Panc1 (cell line): ENCODE measurements at regions not wholly inside any gene's neighbourhood (a gene's known extent, or its start where the extent isn't known, plus 50 kb on each side); places are given as distances from the start of the nearest gene placed in this dataset.

Experiments
- ATAC-seq: fragments of 200-7000 bp; cut with Tn5 transposase; 2 replicates; pipeline ENCODE4 v1.9.1; 2020; ENCODE audit warnings: mild to moderate bottlenecking, moderate library complexity
- BruUV-seq: library from RNA; stranded (reverse); fragments of 400-500 nt; replicated peaks from 2 replicates; lab custom pipeline; 2021; lab: Mats Ljungman, UMichigan
- CTCF ChIA-PET: fragments of 300-600 bp; sonication (Branson Sonifier 250); formaldehyde crosslinking; loops from one replicate; lab custom pipeline; 2022; ENCODE audit warnings: antibody characterized with exemption; lab: Charles Lee
- POLR2A ChIA-PET: fragments of 300-600 bp; sonication (Branson Sonifier 250); formaldehyde crosslinking; loops from one replicate; lab custom pipeline; 2022; ENCODE audit warnings: antibody characterized with exemption; lab: Charles Lee
- DNase-seq: peaks from one replicate; pipeline ENCODE4 v3.0.0-alpha.2; 2010; ENCODE audit warnings: low read depth, low spot score
- H3K27ac ChIP-seq: 2 replicates; pipeline ENCODE4 v1.5.1; 2011; ENCODE audit warnings: mild to moderate bottlenecking, low read length, inconsistent platforms
- H3K27me3 ChIP-seq: fragments of 200-500 bp; sonication (Bioruptor generic); 2 replicates; pipeline ENCODE4 v1.6.0; 2014; ENCODE audit warnings: low read length, inconsistent platforms; ENCODE audit not compliant: control insufficient read depth, insufficient read depth
- H3K36me3 ChIP-seq: fragments of 200-500 bp; sonication (Bioruptor generic); 2 replicates; pipeline ENCODE4 v1.5.1; 2014; ENCODE audit warnings: inconsistent platforms, mild to moderate bottlenecking, low read length, moderate library complexity; ENCODE audit not compliant: control insufficient read depth, insufficient read depth
- H3K4me1 ChIP-seq: 2 replicates; pipeline ENCODE4 v1.5.1; 2011; ENCODE audit warnings: inconsistent platforms, mild to moderate bottlenecking, low read length, moderate library complexity; ENCODE audit not compliant: control insufficient read depth, insufficient read depth
- H3K4me3 ChIP-seq, 2 experiments: 2 replicates each; pipeline ENCODE4 v1.5.1; 2011 to 2012; ENCODE audit warnings: low read depth in 2 of 2, low read length in 2 of 2, mild to moderate bottlenecking in 2 of 2, inconsistent platforms in 1 of 2, moderate library complexity in 1 of 2
- H3K9me3 ChIP-seq: fragments of 200-500 bp; sonication (Bioruptor generic); 2 replicates; pipeline ENCODE4 v1.5.1; 2014; ENCODE audit warnings: low read depth, mild to moderate bottlenecking, inconsistent platforms, low read length, moderate library complexity; ENCODE audit not compliant: control insufficient read depth, insufficient read depth
- POLR2AphosphoS5 ChIP-seq: IDR thresholded peaks from 2 replicates; pipeline ENCODE4 v1.6.1; 2012; ENCODE audit warnings: mild to moderate bottlenecking, low read depth, low read length, moderate library complexity
- SIN3A ChIP-seq: IDR thresholded peaks from 2 replicates; pipeline ENCODE4 v1.6.1; 2012; ENCODE audit warnings: low read depth, mild to moderate bottlenecking, low read length, moderate library complexity, borderline replicate concordance; ENCODE audit not compliant: insufficient read depth
- TCF7L2 ChIP-seq: IDR thresholded peaks from 2 replicates; pipeline ENCODE4 v1.6.1; 2011; ENCODE audit warnings: mild to moderate bottlenecking, low read depth, low read length, inconsistent platforms
- in situ Hi-C: cut with HindIII; loops from 2 replicates; pipeline ENCODE4 v1.10.0; 2016; ENCODE audit warnings: low sequenced_read_pairs, low pct_unique_long_range_greater_than_20kb
- intact Hi-C: fragments of 100-400 bp; cut with micrococcal nuclease; formaldehyde crosslinking; loops from one replicate; pipeline ENCODE4 v1.10.0; 2022; ENCODE audit not compliant: unreplicated experiment
- TF ChIP-seq, protein P1 (sequence below): fragments of 450-650 bp; IDR thresholded peaks from 2 replicates; pipeline ENCODE4 v1.5.1; 2017; ENCODE audit warnings: mild to moderate bottlenecking
- TF ChIP-seq, protein P2 (sequence below), 2 experiments: IDR thresholded peaks; 2 replicates each; pipeline ENCODE4 v1.6.1; 2011 to 2012; ENCODE audit warnings: low read depth in 2 of 2, control low read depth in 1 of 2, low read length in 1 of 2, mild to moderate bottlenecking in 1 of 2, moderate library complexity in 1 of 2; ENCODE audit not compliant: insufficient read depth in 1 of 2

DNA sequence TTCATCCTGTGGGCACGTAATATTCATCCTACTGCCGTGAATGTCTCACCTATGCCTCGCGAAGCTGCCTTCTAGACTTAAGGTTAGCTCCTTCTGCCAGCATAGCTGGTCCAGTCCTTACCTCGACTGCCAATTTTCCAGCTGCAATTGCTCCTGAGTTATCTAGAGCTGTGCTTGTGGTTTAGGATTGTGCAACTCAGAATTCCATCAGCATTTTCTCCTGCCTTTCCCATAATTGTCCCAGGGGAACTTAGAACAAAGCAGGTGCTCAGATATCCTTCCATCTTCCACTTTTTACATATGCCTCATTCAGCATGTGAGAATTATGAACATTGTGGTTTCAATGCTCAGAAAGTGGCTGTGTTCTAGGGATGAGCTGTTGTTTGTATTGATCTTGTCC lies 131.4 kb upstream of the ADGRL3 start:
- ChIA-PET CTCF (no interaction called here), POLR2A (no interaction called here)
- in situ Hi-C loops (no loop called here), intact Hi-C loops (no loop called here)
- Histone ChIP-seq H3K4me3 (no peak overlapping the region), H3K27me3 (no peaks in the 10 kb centered on the region), H3K27ac (no peak overlapping the region), H3K36me3 (no peaks in the 10 kb centered on the region), H3K4me1 (no peaks in the 10 kb centered on the region), H3K9me3 (no peaks in the 10 kb centered on the region)
- DNase-seq (no peak), ATAC-seq (no peak)
- no TSS peak for BruUV-seq
- TF ChIP-seq, protein P1, sequence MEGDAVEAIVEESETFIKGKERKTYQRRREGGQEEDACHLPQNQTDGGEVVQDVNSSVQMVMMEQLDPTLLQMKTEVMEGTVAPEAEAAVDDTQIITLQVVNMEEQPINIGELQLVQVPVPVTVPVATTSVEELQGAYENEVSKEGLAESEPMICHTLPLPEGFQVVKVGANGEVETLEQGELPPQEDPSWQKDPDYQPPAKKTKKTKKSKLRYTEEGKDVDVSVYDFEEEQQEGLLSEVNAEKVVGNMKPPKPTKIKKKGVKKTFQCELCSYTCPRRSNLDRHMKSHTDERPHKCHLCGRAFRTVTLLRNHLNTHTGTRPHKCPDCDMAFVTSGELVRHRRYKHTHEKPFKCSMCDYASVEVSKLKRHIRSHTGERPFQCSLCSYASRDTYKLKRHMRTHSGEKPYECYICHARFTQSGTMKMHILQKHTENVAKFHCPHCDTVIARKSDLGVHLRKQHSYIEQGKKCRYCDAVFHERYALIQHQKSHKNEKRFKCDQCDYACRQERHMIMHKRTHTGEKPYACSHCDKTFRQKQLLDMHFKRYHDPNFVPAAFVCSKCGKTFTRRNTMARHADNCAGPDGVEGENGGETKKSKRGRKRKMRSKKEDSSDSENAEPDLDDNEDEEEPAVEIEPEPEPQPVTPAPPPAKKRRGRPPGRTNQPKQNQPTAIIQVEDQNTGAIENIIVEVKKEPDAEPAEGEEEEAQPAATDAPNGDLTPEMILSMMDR = no peak
- TF ChIP-seq, protein P2, sequence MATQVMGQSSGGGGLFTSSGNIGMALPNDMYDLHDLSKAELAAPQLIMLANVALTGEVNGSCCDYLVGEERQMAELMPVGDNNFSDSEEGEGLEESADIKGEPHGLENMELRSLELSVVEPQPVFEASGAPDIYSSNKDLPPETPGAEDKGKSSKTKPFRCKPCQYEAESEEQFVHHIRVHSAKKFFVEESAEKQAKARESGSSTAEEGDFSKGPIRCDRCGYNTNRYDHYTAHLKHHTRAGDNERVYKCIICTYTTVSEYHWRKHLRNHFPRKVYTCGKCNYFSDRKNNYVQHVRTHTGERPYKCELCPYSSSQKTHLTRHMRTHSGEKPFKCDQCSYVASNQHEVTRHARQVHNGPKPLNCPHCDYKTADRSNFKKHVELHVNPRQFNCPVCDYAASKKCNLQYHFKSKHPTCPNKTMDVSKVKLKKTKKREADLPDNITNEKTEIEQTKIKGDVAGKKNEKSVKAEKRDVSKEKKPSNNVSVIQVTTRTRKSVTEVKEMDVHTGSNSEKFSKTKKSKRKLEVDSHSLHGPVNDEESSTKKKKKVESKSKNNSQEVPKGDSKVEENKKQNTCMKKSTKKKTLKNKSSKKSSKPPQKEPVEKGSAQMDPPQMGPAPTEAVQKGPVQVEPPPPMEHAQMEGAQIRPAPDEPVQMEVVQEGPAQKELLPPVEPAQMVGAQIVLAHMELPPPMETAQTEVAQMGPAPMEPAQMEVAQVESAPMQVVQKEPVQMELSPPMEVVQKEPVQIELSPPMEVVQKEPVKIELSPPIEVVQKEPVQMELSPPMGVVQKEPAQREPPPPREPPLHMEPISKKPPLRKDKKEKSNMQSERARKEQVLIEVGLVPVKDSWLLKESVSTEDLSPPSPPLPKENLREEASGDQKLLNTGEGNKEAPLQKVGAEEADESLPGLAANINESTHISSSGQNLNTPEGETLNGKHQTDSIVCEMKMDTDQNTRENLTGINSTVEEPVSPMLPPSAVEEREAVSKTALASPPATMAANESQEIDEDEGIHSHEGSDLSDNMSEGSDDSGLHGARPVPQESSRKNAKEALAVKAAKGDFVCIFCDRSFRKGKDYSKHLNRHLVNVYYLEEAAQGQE (IDR thresholded peaks at IDR 0.05; ENCODE audit: insufficient read depth in 1 of 2, low read depth in 2 of 2, low read length in 1 of 2) = no peak
- TF ChIP-seq POLR2AphosphoS5 (no peak), SIN3A (no peak), TCF7L2 (no peak)

- Histone ChIP-seq H3K27ac (no peak overlapping the region), H3K27me3 (no peaks in the 10 kb centered on the region), H3K9me3 (no peaks in the 10 kb centered on the region), H3K4me1 (no peaks in the 10 kb centered on the region), H3K4me3 (no peak overlapping the region), H3K36me3 (no peaks in the 10 kb centered on the region)
- DNase-seq (no peak), ATAC-seq (no peak)
- POLR2A ChIA-PET = no interaction called here
- TF ChIP-seq, protein P2 (IDR thresholded peaks at IDR 0.05; ENCODE audit: insufficient read depth in 1 of 2, low read depth in 2 of 2, low read length in 1 of 2) = no peak
- TF ChIP-seq SIN3A (no peak), POLR2AphosphoS5 (no peak), TCF7L2 (no peak)
- TF ChIP-seq, protein P1 = no peak
- intact Hi-C loops = no loop called here
- in situ Hi-C loops = no loop called here
- CTCF ChIA-PET = interaction anchor here (0.6 kb wide), 1 partner anchor 1358 kb away, joined by 3 read pairs; no protein-coding TSS in a partner anchor
- BruUV-seq = no TSS peak
These were observed 129.9 kb upstream of the ADGRL3 start for GRCh38 chr4:61070269-61070668.
